Right ventricle myocardium inferior (tissue), 1 donor: ENCODE measurements at regions not wholly inside any gene's neighbourhood (a gene's known extent, or its start where the extent isn't known, plus 50 kb on each side); places are given as distances from the start of the nearest gene placed in this dataset.
"Not testable (repeated sequence)": the region's sequence is repeated elsewhere in the genome, so short reads cannot be mapped to it uniquely, and the experiment has no call there.

Source experiments
- ATAC-seq: fragments of 200-7000 bp; cut with Tn5 transposase; one replicate; pipeline ENCODE4 v1.9.1; 2020; ENCODE audit warnings: mild to moderate bottlenecking, moderate library complexity
- DNase-seq: peaks from one replicate; pipeline ENCODE4 v3.0.0; 2021; ENCODE audit errors: missing footprints
- intact Hi-C: fragments of 100-400 bp; cut with DNase I; formaldehyde crosslinking; loops from one replicate; pipeline ENCODE4 v1.11.0; 2022
- donor health status: DM: no; HTN: yes; CAD: no; lungs with severe emphysema.

- DNase-seq (no peak), ATAC-seq (no peak)
- intact Hi-C loops: no loop called here
Observed at GRCh38 chr13:110046811-110047210, 260.1 kb downstream of the COL4A1 start.

- ATAC-seq (no peak), DNase-seq (no peak)
- intact Hi-C loops: no loop called here
Observed at GRCh38 chr13:110045919-110046318, 259.5 kb upstream of the IRS2 start.

- DNase-seq (no peak), ATAC-seq (no peak)
- intact Hi-C loops: no loop called here
Observed at GRCh38 chr13:110045202-110045601, 258.8 kb upstream of the IRS2 start.

GRCh38 chr13:110044551-110045111 is 258.2 kb upstream of the IRS2 start:
- ATAC-seq: no peak
- intact Hi-C loops: no loop called here

GRCh38 chr13:110042253-110042950 is 256.0 kb upstream of the IRS2 start:
- ATAC-seq (no peak), DNase-seq (no peak)
- intact Hi-C loops: no loop called here

More at GRCh38 chr13:110044551-110045111, 258.2 kb upstream of the IRS2 start:
- DNase-seq: no peak

GRCh38 chr13:110041638-110042037 is 255.3 kb upstream of the IRS2 start:
- ATAC-seq, DNase-seq, intact Hi-C loops: not testable (repeated sequence)

GRCh38 chr13:110037925-110038573 is 251.7 kb upstream of the IRS2 start:
- DNase-seq: no peak
- intact Hi-C loops: no loop called here
- ATAC-seq: no peak

DNA sequence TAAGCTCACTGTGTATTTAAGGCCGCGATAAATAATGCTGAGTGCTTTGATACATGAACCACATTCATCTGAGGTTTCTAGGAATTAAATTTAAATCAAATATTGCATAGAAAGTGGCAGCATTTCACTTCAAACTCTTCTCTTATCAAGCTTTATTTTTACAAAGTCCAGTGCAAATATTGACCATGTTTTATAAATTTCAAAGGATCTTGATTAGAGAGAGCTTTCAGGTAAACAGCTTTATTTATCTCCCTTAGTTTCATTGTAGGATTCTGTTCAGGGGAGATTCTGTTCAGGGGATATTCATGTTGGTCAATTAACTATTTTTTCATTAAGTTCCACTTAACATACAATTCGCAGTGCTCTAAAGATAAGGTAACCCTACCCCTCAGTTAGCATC is 249.7 kb upstream of the IRS2 start:
- ATAC-seq: no peak
- intact Hi-C loops: no loop called here
- DNase-seq: no peak

GRCh38 chr13:110034031-110034549 is 247.7 kb upstream of the IRS2 start:
- no peak for ATAC-seq
- no peak for DNase-seq
- intact Hi-C loops: no loop called here

GRCh38 chr13:110032969-110033368 is 246.6 kb upstream of the IRS2 start:
- DNase-seq (no peak), ATAC-seq (no peak)
- intact Hi-C loops: no loop called here

GRCh38 chr13:110030394-110030928 is 244.1 kb upstream of the IRS2 start:
- intact Hi-C loops: no loop called here
- DNase-seq (no peak), ATAC-seq (no peak)

DNA sequence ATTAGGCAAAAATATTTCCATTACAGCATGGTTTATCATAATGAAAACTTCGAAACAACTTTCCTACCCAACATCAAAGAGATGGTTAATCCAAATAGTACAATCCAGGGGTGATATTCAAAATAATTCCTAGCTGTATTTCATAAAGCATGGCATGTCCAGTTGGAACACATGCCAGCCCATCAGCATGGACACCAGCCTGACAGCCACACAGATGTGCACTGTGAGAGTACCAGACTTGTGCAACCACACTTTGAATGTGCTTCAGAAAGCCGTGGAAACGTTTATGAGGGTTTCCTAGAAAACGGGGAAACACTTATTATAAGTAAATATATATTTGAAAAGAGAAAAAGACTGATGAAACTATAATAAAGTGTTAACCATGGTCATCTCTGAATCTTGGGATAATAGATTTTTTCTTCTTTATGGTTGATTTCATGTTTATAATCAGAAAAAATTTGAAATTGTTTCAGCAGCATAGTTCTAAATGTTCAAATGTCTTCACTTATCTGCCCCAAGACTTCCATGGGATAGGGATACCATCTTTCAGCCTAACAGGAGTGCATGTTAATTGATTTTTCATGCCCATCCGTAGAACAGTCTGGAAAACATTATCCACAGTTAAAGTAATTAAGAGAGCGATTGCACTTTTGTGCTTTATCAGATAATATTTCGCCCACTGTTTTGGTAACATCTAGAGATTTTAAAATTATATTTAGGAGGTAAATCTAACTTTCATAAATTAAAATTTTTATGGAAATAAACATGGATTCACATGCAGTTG is 242.6 kb upstream of the IRS2 start:
- intact Hi-C loops: no loop called here
- no peak for ATAC-seq
- DNase-seq: no peak

- no peak for ATAC-seq
- DNase-seq: no peak
- intact Hi-C loops: no loop called here
Observed at GRCh38 chr13:110028311-110028710, 241.9 kb upstream of the IRS2 start.

DNA sequence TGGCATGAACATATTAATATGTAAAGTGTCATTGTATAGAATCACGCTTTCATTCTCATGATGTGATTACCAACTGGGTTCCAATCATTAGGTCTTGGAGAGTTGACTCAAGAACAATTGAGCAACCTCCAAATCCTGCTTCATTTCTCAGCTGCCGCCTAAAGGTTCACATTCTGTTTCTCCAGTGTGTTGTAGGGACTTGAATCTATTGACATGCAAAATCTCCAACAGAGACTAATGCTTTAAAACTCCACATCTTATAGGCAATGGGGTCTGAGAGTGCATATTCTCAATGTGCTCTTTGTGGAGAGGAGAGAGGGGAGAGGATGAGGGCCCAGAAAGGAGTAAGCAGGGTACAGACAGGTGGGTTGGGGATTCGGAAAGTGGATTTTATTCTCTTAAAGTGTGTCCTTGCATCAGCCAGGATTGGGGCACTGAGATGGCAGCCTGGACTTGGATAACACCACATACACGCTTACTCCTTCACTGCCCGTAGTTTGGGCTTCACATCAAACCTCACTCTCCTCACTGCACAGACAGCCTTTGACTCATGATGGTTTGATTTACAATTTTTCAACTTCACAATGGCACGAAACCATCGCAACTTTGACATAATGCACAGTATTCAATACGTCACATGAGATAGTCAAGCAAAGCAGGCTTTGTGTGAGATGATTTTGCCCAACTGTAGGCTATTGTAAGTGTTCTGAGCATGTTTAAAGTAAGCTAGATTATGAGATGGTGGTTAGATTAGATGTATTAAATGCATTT is 241.3 kb upstream of the IRS2 start:
- no peak for ATAC-seq

GRCh38 chr13:110024645-110024980 is 238.2 kb upstream of the IRS2 start:
- ATAC-seq (no peak), DNase-seq (no peak)
- intact Hi-C loops: loop anchor here (5.0 kb wide), 1 partner anchor 83 kb away; no protein-coding TSS in a partner anchor

More for the DNA sequence above, 241.3 kb upstream of the IRS2 start:
- intact Hi-C loops: no loop called here
- DNase-seq: no peak

DNA sequence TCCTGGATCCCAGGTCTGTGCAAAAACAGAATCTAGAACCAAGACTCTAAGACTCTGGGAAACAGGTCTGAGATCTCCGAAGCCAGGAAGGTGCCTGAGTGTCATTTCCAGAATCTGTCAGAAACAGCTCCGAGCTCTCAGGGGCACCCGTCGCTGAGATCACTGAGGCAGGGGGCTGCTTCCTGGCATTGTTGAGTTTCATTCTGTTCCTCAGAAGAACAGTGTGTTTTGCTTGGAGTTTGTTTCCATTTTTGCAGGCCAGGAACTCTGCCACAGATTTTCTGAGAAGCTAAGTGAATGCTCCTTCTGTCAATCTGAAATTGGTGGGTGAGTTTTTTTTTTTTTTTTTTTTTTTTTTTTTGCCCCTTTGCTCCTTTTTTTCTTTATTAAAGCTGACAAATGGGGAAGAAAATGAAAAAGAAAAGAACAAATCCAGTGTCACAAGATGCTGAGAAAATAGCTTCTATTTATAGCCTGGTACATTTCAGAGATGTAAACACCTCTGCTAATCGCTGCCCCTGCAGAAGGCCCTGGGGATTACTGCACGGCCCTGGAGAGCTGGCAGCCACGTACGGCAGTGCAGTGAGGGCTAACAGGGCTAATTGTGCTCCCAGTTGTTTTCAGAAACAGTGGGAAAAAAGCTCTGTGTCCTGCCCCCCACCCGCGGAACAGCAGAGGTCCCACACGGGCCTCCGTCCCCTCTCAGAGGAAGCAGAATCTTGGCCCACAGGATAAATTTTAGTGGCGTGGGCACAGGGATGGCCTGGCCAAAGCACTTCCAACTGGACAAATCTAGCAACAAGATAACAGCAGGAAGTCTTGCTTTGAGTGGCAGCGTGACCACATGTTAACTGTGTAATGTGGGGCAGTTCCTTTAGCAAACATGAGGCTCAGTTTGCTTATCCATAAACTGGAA is 237.6 kb upstream of the IRS2 start:
- ATAC-seq (peak; percentile 91), DNase-seq (no peak)
- intact Hi-C loops: loop anchor here (5.0 kb wide), 1 partner anchor 83 kb away; no protein-coding TSS in a partner anchor

GRCh38 chr13:110018009-110018408 is 231.6 kb upstream of the IRS2 start:
- DNase-seq (no peak), ATAC-seq (no peak)
- intact Hi-C loops: no loop called here
